B cell (primary cell): ENCODE measurements at regions not wholly inside any gene's neighbourhood (a gene's known extent, or its start where the extent isn't known, plus 50 kb on each side); places are given as distances from the start of the nearest gene placed in this dataset.

Experiments used
- ATAC-seq: fragments of 200-7000 bp; cut with Tn5 transposase; one replicate; pipeline ENCODE4 v1.10.0; 2021; ENCODE audit warnings: low read depth, mild to moderate bottlenecking, moderate number of reproducible peaks, moderate library complexity
- CTCF ChIA-PET: fragments of 350-600 bp; sonication (Branson Sonifier 250); formaldehyde crosslinking; loops from one replicate; lab custom pipeline; 2021; ENCODE audit warnings: antibody characterized with exemption, inconsistent platforms; lab: Charles Lee
- POLR2A ChIA-PET: fragments of 350-600 bp; sonication (Branson Sonifier 250); formaldehyde crosslinking; loops from one replicate; lab custom pipeline; 2021; ENCODE audit warnings: antibody characterized with exemption; lab: Charles Lee
- DNase-seq: peaks from one replicate; pipeline ENCODE4 v3.0.0; 2013
- H2AFZ ChIP-seq: 2 replicates; pipeline ENCODE4 v1.6.1; 2012; ENCODE audit warnings: mild to moderate bottlenecking, low read depth, low read length; ENCODE audit not compliant: insufficient read depth, poor library complexity, severe bottlenecking
- H3K27ac ChIP-seq, 2 donors: 1 replicate in 1 of 2; 2 replicates in 1 of 2; pipeline ENCODE4 v1.5.1; 2012 to 2013; ENCODE audit warnings: low read length in 2 of 2, mild to moderate bottlenecking in 2 of 2, moderate library complexity in 1 of 2
- H3K27me3 ChIP-seq, 4 experiments: fragments of 200-600 bp in 1 of 4; sonication (generic) in 1 of 4; replicated peaks in 1 of 4; 1 replicate in 2 of 4; 2 replicates in 2 of 4; pipeline versions ENCODE4 v1.6.1 to v1.7.0; 2013 to 2016; ENCODE audit warnings: low read length in 3 of 4, mild to moderate bottlenecking in 2 of 4, mixed read lengths in 1 of 4, moderate library complexity in 1 of 4; ENCODE audit not compliant: insufficient read depth in 4 of 4, control insufficient read depth in 3 of 4; ENCODE audit errors: control extremely low read depth in 1 of 4
- H3K36me3 ChIP-seq, 2 experiments: replicated peaks in 1 of 2; 1 replicate in 1 of 2; 2 replicates in 1 of 2; pipeline versions ENCODE4 v1.6.1 to v1.7.1; 2013; ENCODE audit warnings: low read length in 1 of 2; ENCODE audit not compliant: insufficient read depth in 2 of 2, control insufficient read depth in 1 of 2; ENCODE audit errors: control extremely low read depth in 1 of 2, extremely low read depth in 1 of 2
- H3K4me1 ChIP-seq, 2 donors: fragments of 200-600 bp in 1 of 2; sonication (generic) in 1 of 2; 1 replicate in 1 of 2; 2 replicates in 1 of 2; pipeline versions ENCODE4 v1.5.1 to v1.6.1; 2013 to 2017; ENCODE audit warnings: low read length in 2 of 2; ENCODE audit not compliant: control insufficient read depth in 2 of 2, insufficient read depth in 2 of 2
- H3K4me2 ChIP-seq: replicated peaks from 2 replicates; pipeline ENCODE3; 2012; ENCODE audit warnings: mild to moderate bottlenecking, low read depth, low read length; ENCODE audit not compliant: poor library complexity, severe bottlenecking
- H3K4me3 ChIP-seq, 5 experiments: fragments of 200-600 bp in 1 of 5; sonication (generic) in 1 of 5; 1 replicate in 3 of 5; 2 replicates in 2 of 5; pipeline versions ENCODE4 v1.5.1 to v1.7.0; 2011 to 2016; ENCODE audit warnings: low read length in 4 of 5, mild to moderate bottlenecking in 4 of 5, low read depth in 2 of 5, control low read depth in 1 of 5, moderate library complexity in 1 of 5; ENCODE audit not compliant: insufficient read depth in 1 of 5; ENCODE audit errors: control extremely low read depth in 1 of 5, extremely low read depth in 1 of 5
- H3K79me2 ChIP-seq: fragments of 200-600 bp; sonication (generic); one replicate; pipeline ENCODE4 v1.6.0; 2016; ENCODE audit warnings: low read length; ENCODE audit not compliant: control insufficient read depth, insufficient read depth
- H3K9ac ChIP-seq: fragments of 200-600 bp; sonication (generic); 2 replicates; pipeline ENCODE4 v1.6.1; 2017; ENCODE audit warnings: mild to moderate bottlenecking, low read length, moderate library complexity
- H3K9me3 ChIP-seq, 3 donors: one replicate each; pipeline versions ENCODE4 v1.6.1 to v1.7.1; 2013; ENCODE audit warnings: low read length in 2 of 3; ENCODE audit not compliant: control insufficient read depth in 2 of 3, insufficient read depth in 1 of 3; ENCODE audit errors: control extremely low read depth in 1 of 3
- H4K20me1 ChIP-seq: 2 replicates; pipeline ENCODE4 v1.6.0; 2012; ENCODE audit warnings: mild to moderate bottlenecking, low read length; ENCODE audit not compliant: insufficient read depth, control insufficient read depth, poor library complexity, severe bottlenecking
- H3K27ac Mint-ChIP-seq: one replicate; pipeline ENCODE4 v1.8.0; 2021; ENCODE audit warnings: mixed read lengths
- H3K27me3 Mint-ChIP-seq: one replicate; pipeline ENCODE4 v1.8.0; 2021; ENCODE audit warnings: mixed read lengths
- H3K4me1 Mint-ChIP-seq: one replicate; pipeline ENCODE4 v1.8.0; 2021; ENCODE audit warnings: mixed read lengths
- H3K4me3 Mint-ChIP-seq: one replicate; pipeline ENCODE4 v1.8.0; 2021; ENCODE audit warnings: mixed read lengths
- H3K9me3 Mint-ChIP-seq: one replicate; pipeline ENCODE4 v1.8.0; 2022; ENCODE audit warnings: mixed read lengths; ENCODE audit not compliant: insufficient read depth
- EZH2 ChIP-seq: IDR thresholded peaks from 2 replicates; pipeline ENCODE4 v1.6.1; 2012; ENCODE audit warnings: borderline replicate concordance, low read depth, mild to moderate bottlenecking, moderate library complexity, low read length; ENCODE audit not compliant: insufficient read depth, poor library complexity, severe bottlenecking
- WGBS: methylation state at CpG from one replicate; pipeline ENCODE4 v1.1.5; 2013; ENCODE audit warnings: missing lambda C conversion rate; ENCODE audit not compliant: insufficient coverage; 5-methylcytosine and 5-hydroxymethylcytosine counted together
- intact Hi-C: fragments of 100-400 bp; cut with micrococcal nuclease; formaldehyde crosslinking; loops from one replicate; pipeline ENCODE4 v1.10.0; 2022
- TF ChIP-seq, protein P1 (sequence below): fragments of 200-600 bp; IDR thresholded peaks from one replicate; pipeline ENCODE4 v1.8.0; 2022; ENCODE audit warnings: antibody characterized with exemption, mild to moderate bottlenecking

DNA sequence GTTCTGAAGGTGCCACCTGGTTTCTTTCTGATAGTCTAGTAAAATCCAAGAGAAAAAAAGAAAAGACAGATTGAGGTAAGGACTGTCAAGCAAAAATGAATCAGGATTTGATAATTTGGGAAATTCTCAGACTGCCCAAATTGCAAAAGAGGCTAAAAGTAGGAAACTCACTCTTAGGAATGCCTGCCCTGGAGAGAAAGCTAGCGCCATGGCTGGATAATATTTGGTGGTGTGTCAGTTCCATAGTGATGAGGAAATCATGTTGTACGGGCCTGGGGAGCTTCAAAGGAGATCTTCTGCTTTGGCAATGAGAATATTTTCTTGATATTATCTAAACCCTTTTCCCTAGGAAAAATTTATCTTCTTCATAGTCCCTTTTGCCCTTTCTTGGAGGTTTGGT lies 1008.1 kb upstream of the SLC10A2 start:
- Mint-ChIP-seq H3K27me3 (no peaks in the 10 kb centered on the region), H3K9me3 (peaks cover 9% of the 10 kb centered on the region), H3K27ac (no peak overlapping the region), H3K4me1 (no peaks in the 10 kb centered on the region), H3K4me3 (no peak overlapping the region)
- Histone ChIP-seq H3K79me2 (no peaks in the 10 kb centered on the region), H3K36me3 (no peaks in the 10 kb centered on the region), H3K4me1 (no peaks in the 10 kb centered on the region), H2AFZ (no peak overlapping the region), H3K4me2 (no peak overlapping the region), H3K27ac (no peak overlapping the region), H3K9me3 (peaks cover 0 to 1% (median 0%) of the 10 kb centered on the region in 3 donors), H3K9ac (no peak overlapping the region), H3K4me3 (no peak overlapping the region), H3K27me3 (no peaks in the 10 kb centered on the region), H4K20me1 (no peaks in the 10 kb centered on the region)
- ChIA-PET POLR2A (no interaction called here), CTCF (no interaction called here)
- ATAC-seq, result no peak
- TF ChIP-seq, protein P1, sequence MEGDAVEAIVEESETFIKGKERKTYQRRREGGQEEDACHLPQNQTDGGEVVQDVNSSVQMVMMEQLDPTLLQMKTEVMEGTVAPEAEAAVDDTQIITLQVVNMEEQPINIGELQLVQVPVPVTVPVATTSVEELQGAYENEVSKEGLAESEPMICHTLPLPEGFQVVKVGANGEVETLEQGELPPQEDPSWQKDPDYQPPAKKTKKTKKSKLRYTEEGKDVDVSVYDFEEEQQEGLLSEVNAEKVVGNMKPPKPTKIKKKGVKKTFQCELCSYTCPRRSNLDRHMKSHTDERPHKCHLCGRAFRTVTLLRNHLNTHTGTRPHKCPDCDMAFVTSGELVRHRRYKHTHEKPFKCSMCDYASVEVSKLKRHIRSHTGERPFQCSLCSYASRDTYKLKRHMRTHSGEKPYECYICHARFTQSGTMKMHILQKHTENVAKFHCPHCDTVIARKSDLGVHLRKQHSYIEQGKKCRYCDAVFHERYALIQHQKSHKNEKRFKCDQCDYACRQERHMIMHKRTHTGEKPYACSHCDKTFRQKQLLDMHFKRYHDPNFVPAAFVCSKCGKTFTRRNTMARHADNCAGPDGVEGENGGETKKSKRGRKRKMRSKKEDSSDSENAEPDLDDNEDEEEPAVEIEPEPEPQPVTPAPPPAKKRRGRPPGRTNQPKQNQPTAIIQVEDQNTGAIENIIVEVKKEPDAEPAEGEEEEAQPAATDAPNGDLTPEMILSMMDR, result no peak
- TF ChIP-seq EZH2, result no peak
- intact Hi-C loops, result no loop called here
- WGBS, result no CpG with 5 or more reads among the region's 2 CpGs
- no peak for DNase-seq

- no peak overlapping the region for H3K4me3 Mint-ChIP-seq
- H3K27ac Mint-ChIP-seq, result no peak overlapping the region
- no peaks in the 10 kb centered on the region for H3K4me1 Mint-ChIP-seq
- TF ChIP-seq, protein P1, result no peak
- no peak for TF ChIP-seq EZH2
- Histone ChIP-seq H3K79me2 (no peaks in the 10 kb centered on the region), H4K20me1 (no peaks in the 10 kb centered on the region), H3K9ac (no peak overlapping the region), H3K4me1 (no peaks in the 10 kb centered on the region), H3K27ac (no peak overlapping the region), H3K4me2 (no peak overlapping the region), H3K9me3 (peaks cover 0 to 1% (median 0%) of the 10 kb centered on the region in 3 donors), H3K4me3 (no peak overlapping the region), H2AFZ (no peak overlapping the region), H3K36me3 (no peaks in the 10 kb centered on the region), H3K27me3 (no peaks in the 10 kb centered on the region)
- DNase-seq, result no peak
- no CpG with 5 or more reads among the region's 2 CpGs for WGBS
- CTCF ChIA-PET, result no interaction called here
- intact Hi-C loops, result no loop called here
- H3K9me3 Mint-ChIP-seq, result peaks cover 4% of the 10 kb centered on the region
- POLR2A ChIA-PET, result no interaction called here
- no peaks in the 10 kb centered on the region for H3K27me3 Mint-ChIP-seq
- no peak for ATAC-seq
Observed at GRCh38 chr13:104071806-104072205, 1005.6 kb upstream of the SLC10A2 start.
